AG10803 (cell line): ENCODE measurements at regions not wholly inside any gene's neighbourhood (a gene's known extent, or its start where the extent isn't known, plus 50 kb on each side); places are given as distances from the start of the nearest gene placed in this dataset.

Source experiments
- DNase-seq: peaks from one replicate; pipeline ENCODE4 v3.0.0; 2010; ENCODE audit warnings: low read depth
- H3K4me3 ChIP-seq: 2 replicates; pipeline ENCODE4 v1.5.1; 2011; ENCODE audit warnings: mild to moderate bottlenecking, low read length, control low read depth
- TF ChIP-seq, protein P1 (sequence below): conservative IDR thresholded peaks from 2 replicates; pipeline ENCODE4 v1.5.1; 2011; ENCODE audit warnings: mild to moderate bottlenecking, low read length, control low read depth, inconsistent platforms

DNA sequence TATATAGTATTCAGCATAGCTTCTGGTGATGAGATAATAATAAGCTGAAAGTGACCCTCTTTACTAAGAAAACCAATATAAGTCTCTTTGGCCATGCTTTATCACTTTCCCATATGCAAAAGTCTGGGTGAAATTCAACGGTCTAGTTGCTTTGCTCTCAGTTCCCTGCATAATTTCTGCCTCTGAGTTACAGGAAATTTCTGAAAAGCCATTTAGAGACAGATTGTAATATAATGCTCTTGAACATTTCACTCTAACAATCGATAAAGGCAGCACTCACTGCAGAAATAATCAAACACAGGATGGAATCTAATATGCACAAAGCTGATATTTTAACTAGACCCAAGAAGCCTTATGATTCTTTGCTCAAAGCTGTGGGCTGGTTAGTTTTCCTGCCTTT, 100.1 kb upstream of the LIFR start:
- TF ChIP-seq, protein P1, sequence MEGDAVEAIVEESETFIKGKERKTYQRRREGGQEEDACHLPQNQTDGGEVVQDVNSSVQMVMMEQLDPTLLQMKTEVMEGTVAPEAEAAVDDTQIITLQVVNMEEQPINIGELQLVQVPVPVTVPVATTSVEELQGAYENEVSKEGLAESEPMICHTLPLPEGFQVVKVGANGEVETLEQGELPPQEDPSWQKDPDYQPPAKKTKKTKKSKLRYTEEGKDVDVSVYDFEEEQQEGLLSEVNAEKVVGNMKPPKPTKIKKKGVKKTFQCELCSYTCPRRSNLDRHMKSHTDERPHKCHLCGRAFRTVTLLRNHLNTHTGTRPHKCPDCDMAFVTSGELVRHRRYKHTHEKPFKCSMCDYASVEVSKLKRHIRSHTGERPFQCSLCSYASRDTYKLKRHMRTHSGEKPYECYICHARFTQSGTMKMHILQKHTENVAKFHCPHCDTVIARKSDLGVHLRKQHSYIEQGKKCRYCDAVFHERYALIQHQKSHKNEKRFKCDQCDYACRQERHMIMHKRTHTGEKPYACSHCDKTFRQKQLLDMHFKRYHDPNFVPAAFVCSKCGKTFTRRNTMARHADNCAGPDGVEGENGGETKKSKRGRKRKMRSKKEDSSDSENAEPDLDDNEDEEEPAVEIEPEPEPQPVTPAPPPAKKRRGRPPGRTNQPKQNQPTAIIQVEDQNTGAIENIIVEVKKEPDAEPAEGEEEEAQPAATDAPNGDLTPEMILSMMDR: no peak
- DNase-seq: no peak
- H3K4me3 ChIP-seq: no peak overlapping the region

GRCh38 chr5:38657020-38657419, 100.6 kb upstream of the LIFR start:
- no peak for DNase-seq
- no peak overlapping the region for H3K4me3 ChIP-seq
- TF ChIP-seq, protein P1: no peak

DNA sequence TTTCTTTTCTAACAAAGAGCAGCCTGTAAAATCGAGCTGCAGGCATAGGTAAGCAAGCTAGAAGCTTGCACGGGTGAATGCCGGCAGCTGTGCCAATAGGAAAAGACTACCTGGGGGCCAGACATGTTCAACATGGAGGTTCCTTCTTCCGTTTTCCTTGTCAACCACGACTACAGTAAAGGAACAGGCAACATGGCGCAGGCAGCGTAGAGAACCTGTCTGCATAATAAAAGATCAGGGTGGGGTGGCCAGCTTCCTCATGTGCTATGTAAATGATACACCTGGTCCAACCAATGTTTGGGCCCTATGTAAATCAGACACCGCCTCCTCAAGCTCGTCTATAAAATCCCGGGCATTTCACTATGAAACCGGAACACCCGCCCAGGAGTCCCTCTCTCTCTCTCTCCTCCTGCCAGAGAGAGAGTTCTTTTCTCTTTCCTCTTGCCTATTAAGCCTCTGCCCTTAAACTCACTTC, 103.8 kb upstream of the LIFR start:
- no peak overlapping the region for H3K4me3 ChIP-seq
- DNase-seq: no peak
- TF ChIP-seq, protein P1: no peak

DNA sequence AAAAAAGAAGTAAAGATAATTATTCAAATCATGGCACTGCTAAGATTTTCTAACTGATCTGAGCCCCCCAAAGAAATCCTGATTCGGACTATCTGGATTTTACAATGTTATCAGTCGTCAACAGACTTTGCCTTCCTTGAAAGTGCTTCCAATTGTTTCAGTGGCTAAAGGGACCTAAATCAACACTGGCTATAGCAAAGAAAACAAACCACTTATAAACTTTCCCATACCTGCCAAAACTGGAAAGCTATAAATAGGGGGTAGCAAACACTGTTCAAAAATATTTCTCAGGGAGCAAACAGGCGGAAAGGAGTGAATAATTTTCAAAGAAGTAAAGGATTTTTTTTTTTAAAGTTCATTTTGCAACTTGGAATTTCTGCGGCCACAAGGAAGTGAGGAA, 105.6 kb upstream of the LIFR start:
- H3K4me3 ChIP-seq: no peak overlapping the region
- DNase-seq: no peak
- TF ChIP-seq, protein P1: no peak

GRCh38 chr5:38663249-38663648, 106.8 kb upstream of the LIFR start:
- no peak overlapping the region for H3K4me3 ChIP-seq
- TF ChIP-seq, protein P1: no peak
- DNase-seq: no peak

GRCh38 chr5:38666668-38667498, 110.4 kb upstream of the LIFR start:
- no peak overlapping the region for H3K4me3 ChIP-seq
- DNase-seq: peak; percentile 26
- TF ChIP-seq, protein P1: peak; percentile 68

DNA sequence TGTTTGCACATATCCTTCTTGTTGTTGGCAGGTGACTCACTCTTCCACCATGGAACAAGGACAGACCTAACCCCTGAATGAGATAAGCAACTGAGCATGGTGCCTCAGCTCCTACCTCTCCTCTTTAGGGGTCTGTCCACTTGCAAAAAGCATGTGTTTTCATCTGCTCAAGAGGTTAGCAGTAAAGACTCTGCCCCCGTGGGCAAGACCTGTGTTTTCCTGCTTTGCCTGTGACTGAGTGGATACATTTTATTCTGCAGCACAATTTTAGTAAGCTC, 111.0 kb upstream of the LIFR start:
- no peak for DNase-seq
- TF ChIP-seq, protein P1: no peak

More for the DNA sequence above, 111.0 kb upstream of the LIFR start:
- no peak overlapping the region for H3K4me3 ChIP-seq
